ENCODE measurements at regions not wholly inside any gene's neighbourhood (a gene's known extent, or its start where the extent isn't known, plus 50 kb on each side); places are given as distances from the start of the nearest gene placed in this dataset.

DNA sequence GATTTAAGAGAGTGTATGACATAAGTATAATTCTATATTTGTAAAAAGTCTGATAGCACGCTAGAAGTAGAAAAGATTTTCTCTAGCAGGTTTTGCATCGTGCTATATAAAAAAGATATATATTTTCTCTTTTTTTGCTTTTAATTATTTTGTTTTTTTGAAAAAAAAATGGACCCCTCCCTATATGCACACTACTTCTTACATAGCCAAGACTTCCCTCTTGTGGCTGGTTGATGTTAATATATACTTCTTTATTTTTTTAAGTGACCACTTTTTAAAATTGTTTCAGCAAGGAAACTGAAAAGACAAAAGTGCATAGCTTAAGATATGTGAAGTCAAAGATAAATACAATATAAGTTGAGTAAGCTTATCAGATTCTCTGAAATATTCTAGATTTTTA lies 1202.8 kb downstream of the DIAPH3 start:
- intact Hi-C loops (cut with DNase I), result no loop called here
- ATAC-seq (no peak), DNase-seq (no peak)
- TF ChIP-seq, protein P1, sequence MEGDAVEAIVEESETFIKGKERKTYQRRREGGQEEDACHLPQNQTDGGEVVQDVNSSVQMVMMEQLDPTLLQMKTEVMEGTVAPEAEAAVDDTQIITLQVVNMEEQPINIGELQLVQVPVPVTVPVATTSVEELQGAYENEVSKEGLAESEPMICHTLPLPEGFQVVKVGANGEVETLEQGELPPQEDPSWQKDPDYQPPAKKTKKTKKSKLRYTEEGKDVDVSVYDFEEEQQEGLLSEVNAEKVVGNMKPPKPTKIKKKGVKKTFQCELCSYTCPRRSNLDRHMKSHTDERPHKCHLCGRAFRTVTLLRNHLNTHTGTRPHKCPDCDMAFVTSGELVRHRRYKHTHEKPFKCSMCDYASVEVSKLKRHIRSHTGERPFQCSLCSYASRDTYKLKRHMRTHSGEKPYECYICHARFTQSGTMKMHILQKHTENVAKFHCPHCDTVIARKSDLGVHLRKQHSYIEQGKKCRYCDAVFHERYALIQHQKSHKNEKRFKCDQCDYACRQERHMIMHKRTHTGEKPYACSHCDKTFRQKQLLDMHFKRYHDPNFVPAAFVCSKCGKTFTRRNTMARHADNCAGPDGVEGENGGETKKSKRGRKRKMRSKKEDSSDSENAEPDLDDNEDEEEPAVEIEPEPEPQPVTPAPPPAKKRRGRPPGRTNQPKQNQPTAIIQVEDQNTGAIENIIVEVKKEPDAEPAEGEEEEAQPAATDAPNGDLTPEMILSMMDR (IDR thresholded peaks at IDR 0.05), result no peak
- 54 to 77% (median 75%) methylated on average over 2 of the region's 2 CpGs for WGBS, 3 donors
- Histone ChIP-seq H3K27ac (no peak overlapping the region), H3K27me3 (ENCODE audit: insufficient read depth in 3 of 3, low read length in 2 of 3) (no peaks in the 10 kb centered on the region), H3K36me3 (ENCODE audit: insufficient read depth in 1 of 2, low read depth in 1 of 2) (no peaks in the 10 kb centered on the region), H3K4me1 (no peaks in the 10 kb centered on the region), H3K4me3 (no peak overlapping the region), H3K9me3 (no peaks in the 10 kb centered on the region)

DNA sequence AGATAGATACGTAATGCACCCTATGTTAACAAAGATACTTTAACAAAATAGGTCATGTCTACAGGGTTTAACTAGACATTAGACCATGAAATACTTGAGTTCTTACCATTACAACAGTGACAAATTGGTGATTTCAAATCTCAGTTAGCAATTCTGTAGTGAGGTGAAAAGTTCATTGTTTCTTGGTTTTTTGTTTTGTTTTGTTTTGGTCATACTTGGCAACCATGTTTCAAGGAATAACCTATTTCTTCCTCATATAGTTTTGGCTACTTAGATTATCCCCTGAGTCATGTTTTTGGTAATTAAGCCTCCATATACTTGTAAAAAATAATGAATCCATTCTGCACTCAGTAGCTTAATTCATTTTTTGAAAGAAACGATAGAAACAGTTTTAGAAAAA lies 1200.4 kb downstream of the DIAPH3 start:
- DNase-seq, result no peak
- intact Hi-C loops (cut with DNase I), result no loop called here
- H3K9me3 ChIP-seq, result no peaks in the 10 kb centered on the region
- no peaks in the 10 kb centered on the region for H3K36me3 ChIP-seq (ENCODE audit: insufficient read depth in 1 of 2, low read depth in 1 of 2)
- ATAC-seq, result no peak
- no peaks in the 10 kb centered on the region for H3K4me1 ChIP-seq
- no peaks in the 10 kb centered on the region for H3K27me3 ChIP-seq (ENCODE audit: insufficient read depth in 3 of 3, low read length in 2 of 3)
- 30 to 44% (median 33%) methylated on average over 2 of the region's 2 CpGs for WGBS, 3 donors
- H3K4me3 ChIP-seq, result no peak overlapping the region
- H3K27ac ChIP-seq, result no peak overlapping the region
- TF ChIP-seq, protein P1 (IDR thresholded peaks at IDR 0.05), result no peak

GRCh38 chr13:58964048-58964447 lies 1199.7 kb downstream of the DIAPH3 start:
- WGBS, 3 donors, result 76 to 92% (median 87%) methylated on average over 3 of the region's 3 CpGs
- no peaks in the 10 kb centered on the region for H3K9me3 ChIP-seq
- DNase-seq, result no peak
- H3K4me1 ChIP-seq, result no peaks in the 10 kb centered on the region
- no peaks in the 10 kb centered on the region for H3K36me3 ChIP-seq (ENCODE audit: insufficient read depth in 1 of 2, low read depth in 1 of 2)
- no peak overlapping the region for H3K27ac ChIP-seq
- no peak overlapping the region for H3K4me3 ChIP-seq
- TF ChIP-seq, protein P1 (IDR thresholded peaks at IDR 0.05), result no peak
- no peaks in the 10 kb centered on the region for H3K27me3 ChIP-seq (ENCODE audit: insufficient read depth in 3 of 3, low read length in 2 of 3)
- ATAC-seq, result no peak
- intact Hi-C loops (cut with DNase I), result no loop called here

- Histone ChIP-seq H3K27ac (no peak overlapping the region), H3K9me3 (no peaks in the 10 kb centered on the region), H3K36me3 (ENCODE audit: insufficient read depth in 1 of 2, low read depth in 1 of 2) (no peaks in the 10 kb centered on the region), H3K4me3 (no peak overlapping the region), H3K4me1 (no peaks in the 10 kb centered on the region), H3K27me3 (ENCODE audit: insufficient read depth in 3 of 3, low read length in 2 of 3) (no peaks in the 10 kb centered on the region)
- DNase-seq (no peak), ATAC-seq (no peak)
- intact Hi-C loops (cut with DNase I), result no loop called here
- TF ChIP-seq, protein P1 (IDR thresholded peaks at IDR 0.05), result no peak
- WGBS, 3 donors, result 95 to 100% (median 97%) methylated on average over 6 of the region's 6 CpGs
Measured at GRCh38 chr13:58977085-58977484, 1186.6 kb downstream of the DIAPH3 start.

GRCh38 chr13:58978331-58978730 lies 1185.4 kb downstream of the DIAPH3 start:
- ATAC-seq, result no peak
- H3K27ac ChIP-seq, result no peak overlapping the region

More at GRCh38 chr13:58978331-58978730, 1185.4 kb downstream of the DIAPH3 start:
- H3K36me3 ChIP-seq (ENCODE audit: insufficient read depth in 1 of 2, low read depth in 1 of 2), result no peaks in the 10 kb centered on the region
- WGBS, 3 donors, result 60 to 67% (median 65%) methylated on average over 1 of the region's 1 CpG
- TF ChIP-seq, protein P1 (IDR thresholded peaks at IDR 0.05), result no peak
- no peaks in the 10 kb centered on the region for H3K4me1 ChIP-seq
- no peak for DNase-seq
- intact Hi-C loops (cut with DNase I), result no loop called here
- H3K4me3 ChIP-seq, result no peak overlapping the region
- H3K9me3 ChIP-seq, result peaks cover 3% of the 10 kb centered on the region
- H3K27me3 ChIP-seq (ENCODE audit: insufficient read depth in 3 of 3, low read length in 2 of 3), result no peaks in the 10 kb centered on the region

Measured in psoas muscle (tissue), 7 donors.